ENCODE measurements at regions not wholly inside any gene's neighbourhood (a gene's known extent, or its start where the extent isn't known, plus 50 kb on each side); places are given as distances from the start of the nearest gene placed in this dataset.

DNA sequence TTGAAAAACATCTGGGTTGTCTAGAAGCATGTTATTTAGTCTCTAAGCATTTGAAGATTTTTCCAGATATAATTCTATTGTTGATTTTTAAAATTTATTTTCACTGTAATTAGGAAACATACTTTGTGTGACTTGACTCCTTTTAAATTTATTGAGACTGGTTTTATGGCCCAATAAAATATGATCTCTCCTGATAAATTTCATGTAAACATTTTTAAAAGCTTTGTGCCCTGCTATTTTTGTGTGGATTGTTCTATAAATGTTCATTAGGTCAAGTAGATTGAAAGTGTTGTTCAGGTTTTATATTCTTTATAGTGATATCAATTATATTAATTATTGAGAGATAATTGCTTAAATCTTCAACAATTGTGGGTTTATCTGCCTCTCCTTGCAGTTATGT, 105.4 kb downstream of the RFX6 start:
- TF ChIP-seq CTCF (IDR thresholded peaks at IDR 0.05; ENCODE audit: insufficient read depth, missing control alignments) = no peak
- DNase-seq (ENCODE audit: insufficient read length, low spot score) (no peak), FAIRE-seq (no peak)

DNA sequence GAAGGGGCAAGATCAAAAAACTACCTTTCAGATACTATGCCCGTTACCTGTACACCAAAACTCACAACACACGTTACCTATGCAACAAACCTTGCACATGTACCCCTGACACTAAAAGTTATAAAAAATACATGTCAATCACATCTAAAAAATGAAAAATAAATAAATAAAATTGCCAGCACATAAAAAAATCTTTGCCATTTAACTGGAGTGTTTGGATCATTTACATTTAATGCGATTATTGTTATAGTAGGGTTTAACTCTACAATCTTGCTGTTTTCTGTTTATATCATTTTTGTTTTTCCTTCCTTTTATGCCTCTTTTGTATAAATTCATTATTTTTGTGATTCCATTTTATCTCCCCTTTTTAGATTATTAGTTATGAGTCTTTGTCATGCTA, 106.3 kb downstream of the RFX6 start:
- no peak for DNase-seq (ENCODE audit: insufficient read length, low spot score)
- FAIRE-seq = no peak
- no peak for TF ChIP-seq CTCF (IDR thresholded peaks at IDR 0.05; ENCODE audit: insufficient read depth, missing control alignments)

- no peak for TF ChIP-seq CTCF (IDR thresholded peaks at IDR 0.05; ENCODE audit: insufficient read depth, missing control alignments)
- FAIRE-seq (no peak), DNase-seq (ENCODE audit: insufficient read length, low spot score) (no peak)
Measured at GRCh38 chr6:116986819-116987218, 109.8 kb downstream of the RFX6 start.

DNA sequence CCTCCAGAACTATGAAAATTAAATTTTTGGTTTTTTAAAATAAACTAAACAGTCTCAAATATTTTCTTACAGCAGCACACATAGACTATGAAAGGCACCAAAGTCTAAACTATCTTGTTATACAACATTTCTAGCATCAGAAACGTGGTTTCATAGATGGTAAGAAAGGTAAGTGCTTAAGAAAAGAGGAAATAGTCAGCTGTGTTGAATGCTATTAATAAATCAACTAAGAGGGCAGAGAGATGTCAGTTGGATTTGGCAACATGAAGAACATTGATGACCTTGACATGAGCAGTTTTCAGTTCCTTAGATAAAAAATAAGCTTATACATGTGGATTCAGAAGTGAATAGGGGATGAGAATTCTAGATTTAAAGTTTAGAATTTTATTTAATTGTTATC, 113.6 kb downstream of the RFX6 start:
- DNase-seq (ENCODE audit: insufficient read length, low spot score) (no peak), FAIRE-seq (no peak)
- TF ChIP-seq CTCF (IDR thresholded peaks at IDR 0.05; ENCODE audit: insufficient read depth, missing control alignments) = no peak

GRCh38 chr6:116992546-116992945, 115.5 kb downstream of the RFX6 start:
- no peak for DNase-seq (ENCODE audit: insufficient read length, low spot score)
- TF ChIP-seq CTCF (IDR thresholded peaks at IDR 0.05; ENCODE audit: insufficient read depth, missing control alignments) = no peak
- FAIRE-seq = no peak

GRCh38 chr6:116994447-116994846, 117.4 kb downstream of the RFX6 start:
- no peak for TF ChIP-seq CTCF (IDR thresholded peaks at IDR 0.05; ENCODE audit: insufficient read depth, missing control alignments)
- FAIRE-seq (no peak), DNase-seq (ENCODE audit: insufficient read length, low spot score) (no peak)

DNA sequence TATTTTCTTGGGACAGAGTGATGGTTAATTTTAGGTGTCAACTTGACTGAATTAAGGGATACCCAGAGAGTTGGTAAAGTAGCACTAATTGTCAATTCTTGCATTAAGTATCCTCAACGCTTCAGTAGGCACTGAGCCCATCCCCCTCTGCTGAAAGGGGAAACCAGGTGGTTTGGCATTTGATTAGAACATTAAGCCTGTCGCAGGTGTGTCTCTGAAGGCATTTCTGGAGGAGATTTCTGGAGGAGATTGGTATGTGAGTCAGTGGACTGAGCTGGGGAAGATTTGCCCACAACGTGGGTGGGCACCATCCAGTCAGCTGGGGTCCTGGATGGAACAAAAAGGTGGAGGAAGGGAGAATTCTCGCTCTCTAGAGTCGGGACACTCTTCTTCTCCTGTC, 119.8 kb downstream of the RFX6 start:
- TF ChIP-seq CTCF (IDR thresholded peaks at IDR 0.05; ENCODE audit: insufficient read depth, missing control alignments) = no peak

More for the DNA sequence above, 119.8 kb downstream of the RFX6 start:
- DNase-seq (ENCODE audit: insufficient read length, low spot score) (no peak), FAIRE-seq (no peak)

All from D721Med (cell line).